ENCODE measurements at regions not wholly inside any gene's neighbourhood (a gene's known extent, or its start where the extent isn't known, plus 50 kb on each side); places are given as distances from the start of the nearest gene placed in this dataset.
"Not testable (repeated sequence)": the region's sequence is repeated elsewhere in the genome, so short reads cannot be mapped to it uniquely, and the experiment has no call there.

DNA sequence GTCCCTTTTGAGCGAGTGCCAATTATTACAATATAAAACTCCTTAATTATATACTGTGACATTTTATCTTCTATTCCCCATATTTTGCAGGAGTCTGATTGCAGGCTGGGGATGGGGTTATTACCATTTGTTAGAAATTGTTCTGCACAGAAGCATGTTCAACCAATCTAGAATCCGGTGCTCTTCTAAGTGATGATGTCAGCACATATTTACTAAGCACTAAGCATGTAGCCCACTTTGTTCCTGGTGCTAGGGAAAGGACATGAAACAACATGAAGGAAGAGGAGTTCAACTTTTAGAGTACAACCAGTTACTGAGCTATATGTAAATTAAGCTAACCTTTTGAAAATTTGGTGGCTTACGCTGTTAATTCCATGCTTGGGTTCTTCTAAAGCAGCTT lies 52.8 kb upstream of the IL1RAPL2 start:
- Mint-ChIP-seq H3K27ac (no peak overlapping the region), H3K27me3 (ENCODE audit: insufficient read depth) (no peaks in the 10 kb centered on the region), H3K4me3 (no peak overlapping the region), H3K4me1 (ENCODE audit: low read depth) (no peaks in the 10 kb centered on the region), H3K9me3 (no peaks in the 10 kb centered on the region), H3K36me3 (ENCODE audit: low read depth) (no peaks in the 10 kb centered on the region)
- DNase-seq (ENCODE audit: low spot score), result no peak
- intact Hi-C loops (cut with micrococcal nuclease), result no loop called here

DNA sequence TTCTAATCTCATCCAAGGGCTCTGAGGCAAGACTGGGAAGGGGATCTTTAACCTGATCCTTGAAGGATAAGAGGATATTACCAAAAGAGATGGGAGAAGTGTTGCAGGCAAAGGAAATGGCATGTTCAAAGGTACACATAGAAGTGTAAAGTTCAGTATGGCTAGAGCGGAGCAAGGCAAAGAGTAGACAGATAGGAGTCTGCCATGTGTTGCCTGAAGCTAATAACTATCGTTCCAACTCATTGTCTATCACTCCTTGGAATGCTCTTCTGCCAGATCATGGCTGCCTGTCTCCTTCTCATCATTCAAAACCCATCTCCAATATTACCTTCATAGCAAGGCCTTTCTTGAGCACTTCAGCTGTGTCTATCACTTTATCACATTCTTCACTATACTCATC lies 55.2 kb upstream of the IL1RAPL2 start:
- intact Hi-C loops (cut with micrococcal nuclease), result no loop called here
- H3K27me3 Mint-ChIP-seq (ENCODE audit: insufficient read depth), result no peaks in the 10 kb centered on the region
- H3K4me3 Mint-ChIP-seq, result no peak overlapping the region
- H3K9me3 Mint-ChIP-seq, result no peaks in the 10 kb centered on the region
- no peak for DNase-seq (ENCODE audit: low spot score)
- no peaks in the 10 kb centered on the region for H3K4me1 Mint-ChIP-seq (ENCODE audit: low read depth)
- no peaks in the 10 kb centered on the region for H3K36me3 Mint-ChIP-seq (ENCODE audit: low read depth)
- H3K27ac Mint-ChIP-seq, result no peak overlapping the region

DNA sequence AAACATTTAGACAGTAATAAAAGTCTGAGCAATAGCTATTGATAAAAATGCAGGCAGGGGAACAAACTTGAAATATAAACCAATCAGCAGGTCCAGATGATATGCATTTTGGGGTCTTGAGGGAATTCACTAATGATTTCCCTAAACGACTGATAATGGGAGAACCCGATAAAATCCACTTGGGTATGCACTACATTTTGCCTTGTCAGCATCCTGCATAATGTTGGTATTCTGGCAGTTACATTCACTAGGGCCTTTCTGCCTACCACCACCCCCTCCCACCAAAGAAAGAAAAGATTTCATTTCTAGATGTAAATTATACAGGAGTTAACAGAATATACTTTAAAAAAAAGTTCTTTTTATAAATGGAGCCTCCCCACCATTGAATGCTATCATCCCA lies 63.5 kb upstream of the IL1RAPL2 start:
- intact Hi-C loops (cut with micrococcal nuclease), result no loop called here

DNA sequence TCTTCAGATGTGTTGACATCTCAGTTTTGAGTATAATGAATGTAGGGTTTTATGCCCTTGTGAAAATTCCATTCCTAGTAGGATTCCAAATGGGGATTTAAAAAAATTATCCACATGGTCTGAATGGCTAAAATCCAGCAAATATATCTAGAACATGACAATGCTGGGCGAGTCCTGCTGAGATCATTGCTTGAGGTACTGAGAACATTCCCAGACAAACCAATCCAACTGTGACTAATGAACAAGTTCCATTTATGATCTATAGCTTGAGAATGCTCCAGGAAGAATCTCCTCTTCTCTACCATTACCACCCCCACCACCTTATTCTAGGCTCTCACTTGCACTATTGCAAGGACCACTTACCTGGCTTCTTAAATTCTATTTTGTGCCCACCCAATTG lies 77.2 kb upstream of the IL1RAPL2 start:
- H3K27me3 Mint-ChIP-seq (ENCODE audit: insufficient read depth), result no peaks in the 10 kb centered on the region
- intact Hi-C loops (cut with micrococcal nuclease), result no loop called here
- no peak for DNase-seq (ENCODE audit: low spot score)
- no peaks in the 10 kb centered on the region for H3K9me3 Mint-ChIP-seq
- H3K4me3 Mint-ChIP-seq, result no peak overlapping the region
- H3K4me1 Mint-ChIP-seq (ENCODE audit: low read depth), result no peaks in the 10 kb centered on the region
- H3K36me3 Mint-ChIP-seq (ENCODE audit: low read depth), result no peaks in the 10 kb centered on the region
- no peak overlapping the region for H3K27ac Mint-ChIP-seq

More for the DNA sequence above, 63.5 kb upstream of the IL1RAPL2 start:
- H3K27me3 Mint-ChIP-seq (ENCODE audit: insufficient read depth), result no peaks in the 10 kb centered on the region
- H3K36me3 Mint-ChIP-seq (ENCODE audit: low read depth), result no peaks in the 10 kb centered on the region
- H3K4me1 Mint-ChIP-seq (ENCODE audit: low read depth), result no peaks in the 10 kb centered on the region
- no peaks in the 10 kb centered on the region for H3K9me3 Mint-ChIP-seq
- no peak overlapping the region for H3K27ac Mint-ChIP-seq
- no peak for DNase-seq (ENCODE audit: low spot score)
- H3K4me3 Mint-ChIP-seq, result no peak overlapping the region

GRCh38 chrX:104486691-104487090 lies 79.3 kb upstream of the IL1RAPL2 start:
- Mint-ChIP-seq H3K4me3 (no peak overlapping the region), H3K27me3 (ENCODE audit: insufficient read depth) (peaks cover 2% of the 10 kb centered on the region), H3K4me1 (ENCODE audit: low read depth) (no peaks in the 10 kb centered on the region), H3K27ac (no peak overlapping the region), H3K36me3 (ENCODE audit: low read depth) (no peaks in the 10 kb centered on the region), H3K9me3 (no peaks in the 10 kb centered on the region)
- intact Hi-C loops (cut with micrococcal nuclease), result no loop called here
- DNase-seq (ENCODE audit: low spot score), result no peak

DNA sequence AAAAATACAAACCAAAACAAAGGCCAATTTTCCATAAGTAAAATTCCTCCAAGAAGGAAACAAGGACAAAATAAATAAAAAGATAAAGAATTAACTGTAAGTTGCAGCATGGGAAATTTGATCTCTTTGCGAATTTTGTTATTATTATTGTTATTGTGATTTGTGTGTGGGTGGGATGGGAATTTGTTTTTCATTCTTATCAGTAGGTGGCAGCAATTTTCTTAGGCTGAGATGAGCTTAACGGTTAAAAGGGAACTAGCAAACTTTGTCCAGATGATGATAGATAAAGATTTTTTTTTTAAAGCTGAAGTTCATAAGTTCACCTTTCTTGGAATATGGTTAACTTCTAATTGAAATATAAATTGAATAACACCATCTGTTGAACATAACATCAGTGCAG lies 83.2 kb upstream of the IL1RAPL2 start:
- no peak overlapping the region for H3K4me3 Mint-ChIP-seq
- peaks cover 2% of the 10 kb centered on the region for H3K27me3 Mint-ChIP-seq (ENCODE audit: insufficient read depth)
- no peaks in the 10 kb centered on the region for H3K4me1 Mint-ChIP-seq (ENCODE audit: low read depth)
- intact Hi-C loops (cut with micrococcal nuclease), result loop anchor here (2.0 kb wide), 1 partner anchor 440 kb away; no protein-coding TSS in a partner anchor
- no peak overlapping the region for H3K27ac Mint-ChIP-seq
- no peak for DNase-seq (ENCODE audit: low spot score)
- no peaks in the 10 kb centered on the region for H3K9me3 Mint-ChIP-seq
- no peaks in the 10 kb centered on the region for H3K36me3 Mint-ChIP-seq (ENCODE audit: low read depth)

DNA sequence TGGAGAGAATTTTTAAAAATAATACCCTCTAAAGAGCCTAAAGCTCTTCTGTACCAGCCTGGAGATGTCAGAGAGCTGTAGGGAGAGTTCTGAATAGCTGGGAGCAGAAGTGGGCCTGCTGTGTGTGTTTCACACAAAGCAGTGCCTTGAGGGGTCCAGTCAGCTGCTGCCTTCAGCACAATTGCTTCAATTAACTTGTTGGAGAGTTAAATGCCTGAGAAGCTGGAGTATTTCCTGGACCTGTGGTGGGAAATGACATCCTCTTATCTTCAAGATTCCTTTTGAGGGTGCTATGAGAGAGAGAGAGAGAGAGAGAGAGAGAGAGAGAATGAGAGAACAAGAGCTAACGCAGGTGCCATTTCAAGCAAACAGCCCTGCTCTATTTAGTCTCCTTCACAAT lies 96.2 kb upstream of the IL1RAPL2 start:
- Mint-ChIP-seq H3K4me3 (no peak overlapping the region), H3K9me3 (no peaks in the 10 kb centered on the region), H3K27me3 (ENCODE audit: insufficient read depth) (no peaks in the 10 kb centered on the region), H3K27ac (no peak overlapping the region), H3K36me3 (ENCODE audit: low read depth) (no peaks in the 10 kb centered on the region), H3K4me1 (ENCODE audit: low read depth) (no peaks in the 10 kb centered on the region)
- intact Hi-C loops (cut with micrococcal nuclease), result no loop called here
- no peak for DNase-seq (ENCODE audit: low spot score)

DNA sequence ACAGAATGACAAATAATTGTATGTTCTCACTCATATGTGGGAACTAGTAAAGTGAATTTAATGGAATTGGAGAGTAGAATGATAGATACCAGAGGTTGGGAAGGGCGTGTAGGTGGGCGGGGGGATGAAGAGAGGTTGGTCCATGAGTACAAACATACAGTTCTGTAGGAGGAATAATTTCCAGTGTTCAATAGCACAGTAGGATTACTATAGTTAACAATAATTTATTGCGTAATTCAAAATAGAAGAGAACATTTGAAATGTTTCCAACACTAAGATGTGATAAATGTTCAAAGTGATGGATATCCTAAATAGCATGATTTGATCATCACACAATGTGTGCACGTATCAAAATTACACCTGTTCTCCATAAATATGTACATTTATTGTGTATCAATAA lies 106.2 kb upstream of the IL1RAPL2 start:
- Mint-ChIP-seq H3K36me3 (ENCODE audit: low read depth) (no peaks in the 10 kb centered on the region), H3K27ac (no peak overlapping the region), H3K27me3 (ENCODE audit: insufficient read depth) (no peaks in the 10 kb centered on the region), H3K4me3 (no peak overlapping the region), H3K4me1 (ENCODE audit: low read depth) (no peaks in the 10 kb centered on the region), H3K9me3 (no peaks in the 10 kb centered on the region)
- no peak for DNase-seq (ENCODE audit: low spot score)
- intact Hi-C loops (cut with micrococcal nuclease), result no loop called here

GRCh38 chrX:104457130-104457529 lies 108.9 kb upstream of the IL1RAPL2 start:
- DNase-seq (ENCODE audit: low spot score); H3K27ac Mint-ChIP-seq; H3K36me3 Mint-ChIP-seq (ENCODE audit: low read depth); H3K27me3 Mint-ChIP-seq (ENCODE audit: insufficient read depth); H3K4me1 Mint-ChIP-seq (ENCODE audit: low read depth); H3K9me3 Mint-ChIP-seq; H3K4me3 Mint-ChIP-seq; intact Hi-C loops (cut with micrococcal nuclease): not testable (repeated sequence)

DNA sequence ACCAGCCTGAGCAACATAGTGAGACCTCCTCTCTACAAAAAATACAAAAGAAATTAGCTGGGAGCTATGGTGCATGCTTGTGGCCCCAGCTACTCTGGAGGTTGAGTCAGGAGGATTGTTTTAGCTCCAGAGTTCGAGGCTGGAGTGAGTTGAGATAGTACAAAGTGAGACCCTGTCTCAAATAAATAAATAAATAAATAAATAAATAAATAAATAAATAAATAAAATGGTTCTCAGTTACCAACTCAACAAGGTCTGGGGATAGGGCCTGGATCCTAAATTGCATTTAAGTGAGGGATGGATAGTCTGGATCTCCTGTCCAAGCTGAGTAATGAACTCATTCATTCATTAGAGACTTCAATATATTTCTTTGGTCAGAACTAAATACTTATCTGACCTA lies 115.7 kb upstream of the IL1RAPL2 start:
- Mint-ChIP-seq H3K36me3 (ENCODE audit: low read depth) (no peaks in the 10 kb centered on the region), H3K9me3 (no peaks in the 10 kb centered on the region), H3K4me1 (ENCODE audit: low read depth) (no peaks in the 10 kb centered on the region), H3K27me3 (ENCODE audit: insufficient read depth) (no peaks in the 10 kb centered on the region), H3K4me3 (no peak overlapping the region), H3K27ac (no peak overlapping the region)
- DNase-seq (ENCODE audit: low spot score), result no peak
- intact Hi-C loops (cut with micrococcal nuclease), result no loop called here

DNA sequence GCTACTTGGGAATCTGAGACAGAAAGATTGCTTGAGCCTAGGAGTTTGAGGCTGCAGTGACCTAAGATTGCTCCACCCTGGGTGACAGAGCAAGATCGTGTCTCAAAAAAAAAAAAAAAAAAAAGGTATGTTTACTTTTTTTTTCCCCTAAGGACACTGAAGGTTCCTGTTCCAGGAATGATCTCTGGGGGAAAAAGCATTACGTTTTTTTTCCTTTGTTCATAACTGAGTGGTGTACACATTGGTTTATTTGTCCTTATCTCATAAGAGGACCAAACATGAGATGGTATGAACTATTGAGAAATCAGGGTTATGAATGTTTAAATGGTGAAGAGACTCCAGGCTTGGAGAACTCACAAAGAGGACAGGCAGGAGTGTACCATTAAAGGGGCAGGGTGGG lies 120.4 kb upstream of the IL1RAPL2 start:
- H3K9me3 Mint-ChIP-seq, result no peaks in the 10 kb centered on the region
- no peak overlapping the region for H3K4me3 Mint-ChIP-seq
- H3K27ac Mint-ChIP-seq, result no peak overlapping the region
- intact Hi-C loops (cut with micrococcal nuclease), result no loop called here
- H3K4me1 Mint-ChIP-seq (ENCODE audit: low read depth), result no peaks in the 10 kb centered on the region
- H3K27me3 Mint-ChIP-seq (ENCODE audit: insufficient read depth), result no peaks in the 10 kb centered on the region
- H3K36me3 Mint-ChIP-seq (ENCODE audit: low read depth), result no peaks in the 10 kb centered on the region
- no peak for DNase-seq (ENCODE audit: low spot score)

- Mint-ChIP-seq H3K27me3 (ENCODE audit: insufficient read depth) (no peaks in the 10 kb centered on the region), H3K9me3 (no peaks in the 10 kb centered on the region), H3K27ac (no peak overlapping the region), H3K4me1 (ENCODE audit: low read depth) (no peaks in the 10 kb centered on the region), H3K36me3 (ENCODE audit: low read depth) (no peaks in the 10 kb centered on the region), H3K4me3 (no peak overlapping the region)
- intact Hi-C loops (cut with micrococcal nuclease), result no loop called here
- no peak for DNase-seq (ENCODE audit: low spot score)
These were observed 130.8 kb upstream of the IL1RAPL2 start for GRCh38 chrX:104435249-104435648.

DNA sequence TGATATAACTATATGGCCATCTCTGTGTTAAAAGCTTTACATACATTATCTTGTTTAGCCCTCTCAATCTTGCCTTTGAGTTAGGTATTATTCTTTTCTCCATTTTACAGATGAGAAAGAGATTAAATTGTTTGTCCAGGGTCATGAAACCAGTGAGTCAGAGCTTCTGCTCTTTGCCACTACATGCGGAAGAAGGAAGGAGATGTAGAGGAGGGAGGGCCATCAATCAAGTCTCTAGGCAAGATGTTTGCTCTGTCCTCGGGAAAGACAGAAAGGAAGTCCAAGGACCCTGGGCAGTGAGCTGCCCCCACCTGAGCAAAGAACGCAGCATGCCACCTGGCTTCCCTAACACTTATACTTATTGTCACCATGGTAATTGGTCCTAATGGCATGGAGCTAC lies 133.7 kb upstream of the IL1RAPL2 start:
- DNase-seq (ENCODE audit: low spot score), result no peak
- H3K4me3 Mint-ChIP-seq, result no peak overlapping the region

DNA sequence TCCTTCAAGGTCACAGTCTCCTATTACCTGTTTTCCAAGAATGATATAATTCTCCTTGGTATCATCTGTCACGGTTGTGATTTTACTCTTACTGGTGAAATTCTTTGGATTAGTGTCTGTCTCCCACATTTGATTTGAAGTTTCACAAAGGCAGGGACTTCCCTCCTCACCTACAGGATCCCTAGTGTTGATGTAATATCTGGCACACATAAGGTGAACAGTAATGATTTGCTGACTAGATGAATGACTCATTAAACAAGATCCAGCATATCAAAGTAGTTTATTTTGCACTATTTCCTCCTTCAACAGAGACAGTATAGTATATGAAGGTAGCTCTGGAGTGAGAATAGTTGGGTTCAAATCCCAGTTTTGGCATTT lies 135.3 kb upstream of the IL1RAPL2 start:
- no peaks in the 10 kb centered on the region for H3K9me3 Mint-ChIP-seq
- H3K27ac Mint-ChIP-seq, result no peak overlapping the region
- no peaks in the 10 kb centered on the region for H3K4me1 Mint-ChIP-seq (ENCODE audit: low read depth)
- intact Hi-C loops (cut with micrococcal nuclease), result no loop called here
- H3K4me3 Mint-ChIP-seq, result no peak overlapping the region
- H3K36me3 Mint-ChIP-seq (ENCODE audit: low read depth), result no peaks in the 10 kb centered on the region
- no peaks in the 10 kb centered on the region for H3K27me3 Mint-ChIP-seq (ENCODE audit: insufficient read depth)
- DNase-seq (ENCODE audit: low spot score), result no peak

More for the DNA sequence above, 133.7 kb upstream of the IL1RAPL2 start:
- Mint-ChIP-seq H3K36me3 (ENCODE audit: low read depth) (no peaks in the 10 kb centered on the region), H3K9me3 (no peaks in the 10 kb centered on the region), H3K4me1 (ENCODE audit: low read depth) (no peaks in the 10 kb centered on the region), H3K27ac (no peak overlapping the region), H3K27me3 (ENCODE audit: insufficient read depth) (no peaks in the 10 kb centered on the region)
- intact Hi-C loops (cut with micrococcal nuclease), result no loop called here
